HK-2 (cell line): ENCODE measurements at regions not wholly inside any gene's neighbourhood (a gene's known extent, or its start where the extent isn't known, plus 50 kb on each side); places are given as distances from the start of the nearest gene placed in this dataset.
"Not testable (repeated sequence)": the region's sequence is repeated elsewhere in the genome, so short reads cannot be mapped to it uniquely, and the experiment has no call there.

Source experiments
- DNase-seq: peaks from one replicate; pipeline ENCODE4 v3.0.0-alpha.2; 2018; ENCODE audit not compliant: unreplicated experiment

DNA sequence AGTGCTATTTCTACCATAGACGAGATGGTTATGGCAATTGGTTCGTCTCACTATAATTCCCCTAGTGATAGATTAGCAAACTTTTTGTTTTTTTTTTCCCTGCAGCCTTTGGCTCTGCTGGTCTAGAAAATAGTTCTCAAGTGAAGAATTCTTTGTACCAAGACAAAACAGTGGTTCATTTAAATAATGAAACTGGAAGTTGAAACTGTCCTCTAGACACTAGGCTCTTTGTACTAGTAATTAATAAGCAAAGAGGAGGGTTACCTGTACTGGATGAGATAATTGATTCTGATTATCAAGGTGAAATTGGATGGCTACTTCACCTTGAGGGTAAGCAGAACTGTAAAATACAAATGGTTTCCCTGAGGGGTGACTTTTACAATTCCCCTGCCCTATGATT lies 156.9 kb upstream of the DCC start:
- no peak for DNase-seq

DNA sequence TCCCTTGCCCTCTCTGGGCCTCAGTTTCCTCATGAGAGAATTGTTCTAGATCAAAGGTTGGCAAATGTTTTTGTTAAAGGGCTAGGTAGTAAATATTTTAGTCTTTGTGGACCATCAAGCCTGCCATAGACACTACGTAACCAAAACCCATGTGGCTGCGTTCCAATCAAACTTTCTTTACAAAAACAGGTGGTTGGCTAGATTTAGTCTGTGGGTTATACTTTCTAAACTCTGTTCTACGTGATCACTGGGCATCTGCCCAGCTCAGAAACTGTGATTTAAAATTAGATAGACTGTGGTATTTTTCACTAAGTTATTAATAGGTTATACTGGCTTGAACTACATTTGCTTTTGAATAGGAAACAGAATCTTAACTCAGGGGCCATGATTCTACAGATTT lies 149.8 kb upstream of the DCC start:
- no peak for DNase-seq

DNA sequence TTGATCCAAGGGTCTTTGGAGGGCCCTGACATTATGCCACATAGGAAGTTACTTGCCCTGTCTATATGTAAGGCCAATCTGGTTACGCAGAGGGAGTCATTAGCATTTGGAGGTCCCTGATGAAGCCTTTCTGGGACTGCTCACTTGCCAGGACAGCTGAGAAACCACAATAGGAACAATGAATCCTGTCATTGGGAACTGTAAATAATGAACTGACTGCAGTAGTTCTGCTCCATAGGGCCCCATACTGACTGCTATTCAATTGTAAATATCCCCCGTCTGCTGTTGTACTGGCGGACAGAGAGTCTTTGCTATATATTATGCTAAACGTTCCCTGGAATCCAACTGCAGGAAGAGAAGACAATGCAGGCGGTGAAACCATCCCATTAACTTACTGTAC lies 149.4 kb upstream of the DCC start:
- DNase-seq: no peak

DNA sequence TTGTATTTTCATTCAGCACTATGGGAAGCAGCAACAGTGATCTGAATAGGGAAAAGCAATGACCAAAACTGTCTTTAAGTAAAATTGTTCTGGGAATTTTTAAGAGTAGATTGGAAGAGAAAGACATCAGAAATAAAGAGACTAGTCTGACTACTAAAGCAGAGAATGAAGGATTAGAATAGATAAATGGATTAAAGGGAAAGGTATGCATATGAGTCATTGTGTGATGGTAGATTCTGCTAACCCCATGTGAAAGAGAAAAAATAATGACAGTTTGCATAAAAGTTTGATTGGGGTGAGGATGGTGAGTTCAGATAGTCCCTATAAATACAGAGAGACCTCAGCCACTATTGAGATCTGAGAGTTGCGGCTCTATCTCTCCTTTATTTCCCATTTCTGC lies 139.6 kb upstream of the DCC start:
- DNase-seq: no peak

DNA sequence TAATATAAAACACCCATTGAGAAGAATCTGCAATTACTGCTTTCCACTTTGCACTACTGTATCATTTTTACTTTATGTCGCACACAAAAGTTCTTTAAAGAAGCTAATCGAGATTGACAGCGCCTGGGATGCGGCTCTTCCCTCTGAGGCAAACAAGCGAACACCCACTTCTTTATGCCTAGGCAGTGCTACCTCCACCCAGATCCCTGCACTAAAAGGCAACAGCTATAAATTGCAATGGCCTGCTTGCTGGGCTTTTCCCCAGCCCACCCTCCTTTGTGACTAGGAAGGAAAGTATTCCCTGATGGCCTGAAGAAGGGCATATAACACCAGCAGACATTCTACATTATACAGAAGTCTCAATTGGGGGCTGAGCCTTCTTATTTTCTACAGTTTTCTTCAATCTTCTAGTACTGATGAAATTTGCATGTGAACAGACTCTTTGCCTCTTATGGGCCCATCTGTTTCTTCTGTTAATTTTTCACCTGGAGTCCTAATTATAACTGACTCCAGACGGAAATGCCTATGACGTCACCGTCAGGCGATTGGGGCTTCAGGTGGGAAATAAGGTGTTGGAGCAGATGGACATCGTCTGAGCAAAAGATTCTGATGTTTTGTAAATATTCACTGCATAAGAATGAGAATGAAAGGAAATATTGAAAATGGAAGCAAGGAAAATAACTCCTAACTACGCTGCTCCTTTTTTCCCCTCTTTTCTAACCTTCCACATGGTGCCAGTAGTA lies 138.9 kb upstream of the DCC start:
- DNase-seq: no peak

DNA sequence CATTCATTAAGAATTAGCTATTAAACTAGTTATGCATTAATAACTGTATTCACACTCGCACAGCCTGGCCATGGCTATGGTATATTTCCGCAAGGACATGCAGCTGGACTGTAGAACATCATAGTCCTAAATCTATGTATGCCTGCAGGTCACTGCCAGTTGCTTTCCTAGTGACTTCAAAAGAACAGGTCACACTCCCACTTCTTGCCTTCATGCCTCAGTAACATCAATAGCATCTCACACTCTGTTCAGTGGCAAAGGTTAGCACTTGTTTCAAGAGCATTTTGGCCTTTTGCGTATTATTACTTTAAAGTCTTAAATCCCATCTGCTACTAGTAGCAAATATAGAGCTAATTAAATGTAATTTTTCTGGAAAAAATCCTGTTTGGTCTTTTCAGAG lies 131.4 kb upstream of the DCC start:
- no peak for DNase-seq

DNA sequence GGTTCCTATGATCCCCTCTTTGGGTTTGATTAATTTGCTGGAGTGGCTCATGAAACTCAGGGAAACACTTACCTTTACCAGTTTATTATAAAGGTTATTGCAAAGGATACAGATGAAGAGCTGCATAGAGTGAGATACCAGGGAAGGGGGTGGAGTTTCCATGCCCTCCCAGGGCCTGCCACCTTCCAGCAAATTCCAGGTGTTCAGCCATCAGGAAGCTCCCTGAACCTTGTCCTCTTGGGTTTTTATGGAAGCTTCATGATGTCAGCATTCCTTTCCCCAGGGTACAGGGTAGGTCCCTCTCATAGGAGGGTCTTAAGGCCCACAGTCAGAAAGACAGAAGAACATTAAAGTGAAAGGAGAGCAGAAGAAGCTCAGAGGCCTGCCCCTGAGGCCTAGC lies 123.9 kb upstream of the DCC start:
- DNase-seq: no peak

DNA sequence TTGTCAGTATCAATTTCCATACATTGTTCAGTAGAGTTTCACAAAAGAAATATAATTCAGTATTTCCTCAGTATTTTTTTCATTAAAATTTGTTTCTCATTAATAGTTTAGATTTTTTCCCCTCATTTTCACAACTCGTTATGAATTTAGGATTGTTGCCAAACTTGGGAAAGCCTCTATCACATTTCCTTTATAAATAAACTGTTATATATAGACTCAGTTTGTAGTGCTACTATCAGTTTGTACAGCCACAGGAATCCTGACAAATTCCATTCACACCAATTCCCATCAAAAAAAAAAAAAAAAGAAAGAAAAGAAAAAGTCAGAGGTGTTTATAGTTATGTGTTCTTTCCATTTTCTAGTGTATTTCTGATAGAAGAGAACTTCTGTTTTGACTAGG lies 123.3 kb upstream of the DCC start:
- no peak for DNase-seq

DNA sequence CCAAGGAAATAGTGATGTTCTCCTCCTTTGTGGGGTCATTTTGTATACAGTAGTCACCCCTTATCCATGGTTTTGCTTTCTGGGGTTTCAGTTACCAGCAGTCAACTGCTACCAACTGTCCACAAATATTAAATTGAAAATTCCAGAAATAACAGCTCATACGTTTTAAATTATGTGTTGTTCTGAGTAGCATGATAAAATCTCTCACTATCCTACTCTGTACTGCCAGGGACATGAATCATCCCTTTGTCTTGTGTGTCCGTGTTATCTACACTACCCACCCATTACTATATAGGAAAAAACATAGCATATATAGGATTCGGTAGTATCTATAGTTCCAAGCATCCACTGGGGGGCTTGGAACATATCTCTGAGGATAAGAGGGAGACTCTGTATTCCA lies 120.9 kb upstream of the DCC start:
- DNase-seq: no peak

DNA sequence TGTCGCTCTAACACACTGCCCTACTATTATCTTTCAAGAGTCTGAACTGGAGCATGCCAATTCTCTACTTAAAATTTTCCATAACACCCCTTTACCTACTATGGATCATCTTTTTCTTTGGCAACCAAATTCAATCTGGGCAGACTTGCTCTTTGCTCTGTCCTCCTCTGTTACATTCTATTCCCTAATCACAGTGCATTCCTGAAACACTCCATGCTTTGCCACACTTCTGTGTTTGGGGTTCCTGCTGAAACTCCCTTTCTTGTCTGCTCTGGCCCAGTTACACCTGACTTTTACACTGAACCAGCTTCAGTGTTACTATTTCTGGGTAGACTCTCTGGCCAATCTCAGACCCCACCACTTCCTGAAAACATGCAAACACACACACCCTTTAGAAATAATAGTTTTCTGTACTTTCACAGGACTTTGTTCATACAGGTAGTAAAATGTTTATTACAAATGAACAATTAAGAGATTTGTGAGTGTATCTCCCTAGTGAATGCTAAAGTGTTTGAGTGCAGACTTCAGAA lies 119.9 kb upstream of the DCC start:
- DNase-seq: no peak

DNA sequence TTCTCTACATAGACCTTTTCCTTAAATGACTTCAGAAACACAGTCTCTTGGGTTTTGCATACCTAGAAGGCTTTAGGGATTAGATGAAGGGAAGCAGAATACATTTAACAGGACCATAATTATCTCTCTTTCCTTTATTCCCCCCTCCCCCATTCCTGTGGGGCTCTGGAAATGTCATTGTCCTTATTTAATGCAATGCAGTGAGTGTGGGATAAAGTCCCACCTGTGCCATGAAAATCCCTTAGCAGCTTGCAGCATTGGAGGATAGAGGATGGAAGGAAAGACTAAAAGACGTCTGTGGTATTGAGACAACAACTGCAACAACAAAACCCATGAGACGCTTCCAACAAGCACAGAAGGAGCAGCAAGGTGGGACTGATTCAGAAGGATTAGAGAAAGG lies 117.8 kb upstream of the DCC start:
- DNase-seq: no peak

DNA sequence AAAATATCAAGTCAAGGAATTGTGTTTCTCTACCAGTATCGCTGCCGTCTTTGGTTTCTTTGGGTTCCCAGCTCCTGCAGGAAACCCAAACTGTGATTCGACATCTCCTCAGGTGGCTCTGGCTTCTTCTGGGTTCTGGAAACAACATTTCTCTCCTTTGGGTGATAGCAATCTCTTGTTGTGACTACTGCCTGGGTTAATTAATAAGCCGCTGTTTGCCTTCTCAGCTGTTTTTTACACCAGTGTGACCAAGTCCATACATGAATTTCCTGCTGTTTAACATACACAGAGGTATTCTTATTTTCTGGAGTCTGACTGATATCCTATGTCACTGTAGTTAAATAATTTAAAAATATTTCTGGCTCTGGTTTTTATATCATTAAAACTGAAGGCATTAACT lies 112.5 kb upstream of the DCC start:
- no peak for DNase-seq

DNA sequence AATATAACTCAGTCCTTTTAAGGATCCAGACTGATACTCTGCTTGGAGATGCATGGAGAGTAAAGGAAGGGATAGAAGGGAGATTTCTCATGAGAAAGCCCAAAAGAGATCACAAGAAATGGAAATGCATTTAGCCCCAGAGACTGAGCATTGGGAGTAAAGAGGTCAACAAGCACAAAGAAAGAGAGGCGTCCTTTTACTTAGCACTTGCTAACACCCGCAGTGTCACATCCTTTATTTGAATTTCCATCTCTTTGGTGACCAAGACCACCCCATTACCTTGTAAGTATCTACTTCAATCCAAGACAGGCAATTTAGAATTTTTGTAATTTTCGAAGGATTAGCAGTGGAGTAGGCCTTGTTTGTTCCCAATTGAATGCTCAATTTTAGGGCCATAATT lies 111.8 kb upstream of the DCC start:
- no peak for DNase-seq

DNA sequence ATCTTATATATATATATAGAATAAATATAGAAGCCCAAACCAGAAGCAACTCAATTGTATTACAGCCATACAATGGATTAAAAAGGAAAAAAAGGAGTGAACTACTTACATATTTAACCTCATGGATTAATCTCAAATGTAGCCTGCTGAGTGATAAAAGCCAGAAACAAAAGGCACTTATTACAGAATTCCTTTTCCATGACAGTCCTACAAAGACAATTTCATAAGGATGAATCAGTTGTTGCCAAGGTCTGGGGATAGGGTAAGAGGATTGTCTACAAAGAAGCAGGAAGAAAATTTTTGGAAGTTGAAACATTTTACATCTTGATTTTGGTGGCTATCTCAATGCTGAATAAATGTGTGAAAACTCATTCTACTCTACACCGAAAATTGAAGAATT lies 103.9 kb upstream of the DCC start:
- no peak for DNase-seq

DNA sequence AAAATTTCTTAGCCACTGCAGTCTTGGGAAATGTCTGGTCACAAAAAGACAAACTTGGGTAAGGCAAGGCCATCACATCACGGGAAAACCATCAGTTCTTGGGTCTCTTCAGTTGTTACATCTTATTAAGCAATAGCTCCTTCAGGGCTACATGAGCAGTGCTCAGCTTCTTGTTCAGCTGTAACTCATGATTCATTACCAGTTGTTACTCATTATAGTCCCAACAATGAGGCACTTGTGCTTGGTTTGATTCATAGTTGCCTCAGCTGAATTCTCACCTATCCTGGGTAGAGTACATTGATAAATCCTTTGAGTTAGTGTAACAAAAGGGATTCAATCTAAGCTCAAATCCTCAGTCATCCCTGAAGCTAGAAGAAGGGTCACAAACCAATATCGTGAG lies 102.4 kb upstream of the DCC start:
- no peak for DNase-seq

DNA sequence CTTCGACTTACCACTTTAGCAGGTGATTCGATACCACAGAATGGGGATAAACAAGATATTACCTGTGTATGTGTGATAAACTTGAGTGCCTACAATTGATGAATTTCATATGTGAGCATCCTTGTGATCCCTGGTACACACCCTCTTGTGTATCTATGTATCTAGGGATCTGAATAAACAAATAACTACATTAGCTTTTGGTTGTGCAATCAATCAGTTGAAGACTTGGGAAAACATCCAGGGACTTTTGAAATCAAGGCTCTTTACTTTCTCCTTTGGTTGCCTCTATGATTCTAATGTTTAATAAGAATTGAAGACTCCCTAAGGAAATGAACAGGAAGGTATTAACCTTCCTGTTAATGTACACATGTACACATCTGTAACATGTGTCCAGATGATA lies 97.3 kb upstream of the DCC start:
- no peak for DNase-seq

DNA sequence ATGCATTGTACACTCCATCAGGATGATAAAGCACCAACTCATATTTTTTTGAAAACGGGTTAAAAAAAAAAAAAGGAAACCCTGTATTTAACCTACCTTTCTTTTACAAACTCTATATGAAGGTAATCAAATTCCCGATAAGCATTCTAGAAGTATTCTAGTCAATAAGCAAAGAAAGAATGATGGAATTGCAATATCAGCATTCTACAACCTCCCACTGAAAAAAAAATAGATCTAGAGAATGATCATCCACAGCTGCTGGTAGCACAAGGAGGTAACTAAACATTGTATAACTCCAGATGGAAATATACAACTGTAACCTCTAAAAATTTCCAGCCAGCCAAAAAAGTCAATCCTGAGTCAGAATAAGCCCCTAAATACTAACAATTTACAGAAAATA lies 95.3 kb upstream of the DCC start:
- no peak for DNase-seq

DNA sequence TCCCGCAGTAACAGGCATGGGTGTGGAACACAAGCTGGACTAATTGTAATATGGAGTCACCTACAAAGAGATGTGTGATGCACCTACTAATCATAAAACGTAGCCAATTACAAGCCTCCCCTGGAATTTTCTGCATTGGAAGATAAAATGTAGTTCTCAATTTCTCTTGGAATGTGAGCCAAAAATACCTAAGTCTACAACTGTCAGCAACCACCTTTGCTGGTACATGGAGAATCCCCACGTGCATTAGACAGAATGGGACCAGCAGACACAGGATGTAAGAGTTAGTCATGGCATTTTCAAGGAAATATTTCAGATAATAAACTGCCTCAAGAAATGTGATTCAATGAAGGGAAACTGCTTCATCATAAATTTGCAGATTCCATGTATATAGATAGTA lies 85.6 kb upstream of the DCC start:
- no peak for DNase-seq

DNA sequence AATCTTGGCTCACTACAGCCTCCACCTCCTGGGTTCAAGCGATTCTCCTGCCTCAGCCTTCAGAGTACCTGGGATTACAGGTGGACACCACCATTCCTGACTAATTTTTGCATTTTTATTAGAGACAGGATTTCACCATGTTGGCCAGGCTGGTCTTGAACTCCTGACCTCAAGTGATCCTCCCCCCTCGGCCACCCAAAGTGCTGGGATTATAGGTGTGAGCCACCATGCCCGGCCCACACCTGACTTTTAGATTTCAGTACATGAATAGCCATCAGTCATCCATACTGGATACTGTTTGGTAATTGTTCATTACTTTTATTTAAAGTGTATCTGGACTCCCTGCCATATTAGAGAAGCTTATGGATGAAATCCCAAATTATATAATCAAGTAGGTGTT lies 82.6 kb upstream of the DCC start:
- not testable (repeated sequence) for DNase-seq

DNA sequence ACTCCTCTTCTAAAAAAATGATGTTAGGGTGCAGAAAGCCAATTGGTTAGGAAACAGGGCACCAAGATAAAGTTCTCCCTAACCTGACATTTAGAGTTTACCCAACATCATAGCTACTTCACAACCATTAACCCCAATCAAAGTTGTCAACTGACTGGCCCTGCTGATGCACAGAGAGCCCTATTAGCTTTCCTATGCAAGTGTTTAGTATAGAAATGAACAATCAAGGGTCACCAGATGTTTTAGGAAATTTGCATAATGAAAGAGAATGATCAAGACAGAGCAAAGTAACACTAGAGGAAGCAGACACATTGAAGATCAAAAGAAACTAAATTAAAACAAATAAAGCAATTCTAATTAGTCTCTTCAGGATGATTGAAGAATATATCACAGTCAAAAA lies 64.2 kb upstream of the DCC start:
- no peak for DNase-seq

DNA sequence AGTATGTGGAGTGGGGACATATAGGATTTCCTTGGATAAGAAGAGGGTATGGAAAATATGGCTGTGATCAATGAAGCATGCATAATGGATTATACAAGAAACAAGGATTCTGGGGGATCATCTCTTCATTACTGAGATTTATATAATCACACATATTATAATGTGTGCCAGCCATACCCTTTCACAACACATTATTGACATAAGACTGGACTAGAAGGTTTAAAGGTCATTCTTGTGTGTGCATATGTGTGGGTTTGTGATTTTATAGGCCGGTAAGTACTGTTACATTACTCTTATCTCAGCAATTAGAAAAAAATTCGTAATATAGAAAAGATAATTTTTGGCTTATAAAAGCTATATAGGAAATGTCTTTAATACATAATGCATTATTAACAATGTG lies 62.2 kb upstream of the DCC start:
- DNase-seq: no peak

DNA sequence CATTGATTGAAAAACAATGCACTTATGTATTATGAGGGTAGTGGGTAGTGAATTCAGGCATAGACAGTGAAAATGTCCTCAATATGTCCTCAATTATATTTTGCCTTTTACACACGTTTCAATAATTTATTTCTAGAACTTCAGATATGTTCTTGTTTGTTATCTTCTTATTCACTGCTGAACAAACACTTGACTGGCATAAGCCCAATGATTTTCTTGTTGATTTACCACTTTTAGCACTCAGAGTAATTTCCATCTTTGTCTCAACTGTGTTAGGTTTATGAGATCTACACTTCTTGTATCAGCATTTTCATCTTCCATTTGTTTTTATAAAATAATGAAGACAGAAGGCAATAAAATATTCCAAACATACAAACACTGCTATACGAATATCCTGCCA lies 61.8 kb upstream of the DCC start:
- DNase-seq: no peak

DNA sequence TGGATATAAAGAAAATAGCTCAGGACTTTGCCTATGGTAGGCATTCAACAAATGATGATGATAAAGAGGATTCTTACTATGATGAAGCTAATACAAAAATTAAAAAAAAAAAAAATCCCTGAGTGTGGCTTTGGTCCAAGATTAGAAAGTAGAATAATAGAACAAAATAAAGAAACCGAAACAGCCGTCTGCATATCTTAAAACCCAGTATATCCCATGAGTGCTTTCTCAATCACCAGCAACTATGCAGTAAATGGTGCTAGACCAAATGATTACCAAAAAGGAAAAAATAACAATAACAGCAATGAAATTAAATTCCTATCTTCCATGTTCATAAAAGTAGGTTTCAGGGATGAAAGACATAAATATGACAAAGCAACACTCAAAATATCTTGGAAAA lies 59.3 kb upstream of the DCC start:
- DNase-seq: no peak

DNA sequence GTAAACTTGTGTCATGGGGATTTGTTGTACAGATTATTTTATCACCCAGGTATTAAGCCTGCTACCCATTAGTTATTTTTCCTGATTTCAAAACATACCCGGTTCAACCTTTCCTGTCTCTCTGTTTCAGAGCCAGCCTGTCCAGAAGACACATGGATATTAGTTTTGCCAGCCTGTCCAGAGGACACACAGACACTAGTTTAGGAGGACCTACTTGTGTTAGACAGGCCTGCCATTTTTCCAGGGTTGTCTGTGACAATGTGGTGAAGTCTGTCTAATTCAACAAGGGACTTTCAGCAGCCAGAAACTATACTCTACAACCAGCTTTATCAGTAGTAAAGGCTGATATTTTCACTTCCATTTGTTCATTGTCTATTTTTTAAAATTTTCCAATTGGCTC lies 56.1 kb upstream of the DCC start:
- no peak for DNase-seq
